Panc1 (cell line): ENCODE measurements at regions not wholly inside any gene's neighbourhood (a gene's known extent, or its start where the extent isn't known, plus 50 kb on each side); places are given as distances from the start of the nearest gene placed in this dataset.

ENCODE experiments used
- POLR2AphosphoS5 ChIP-seq: IDR thresholded peaks from 2 replicates; pipeline ENCODE4 v1.6.1; 2012; ENCODE audit warnings: mild to moderate bottlenecking, low read depth, low read length, moderate library complexity
- REST ChIP-seq, 2 experiments: IDR thresholded peaks; 2 replicates each; pipeline ENCODE4 v1.6.1; 2011 to 2012; ENCODE audit warnings: low read depth in 2 of 2, control low read depth in 1 of 2, low read length in 1 of 2, mild to moderate bottlenecking in 1 of 2, moderate library complexity in 1 of 2; ENCODE audit not compliant: insufficient read depth in 1 of 2
- SIN3A ChIP-seq: IDR thresholded peaks from 2 replicates; pipeline ENCODE4 v1.6.1; 2012; ENCODE audit warnings: low read depth, mild to moderate bottlenecking, low read length, moderate library complexity, borderline replicate concordance; ENCODE audit not compliant: insufficient read depth
- TCF7L2 ChIP-seq: IDR thresholded peaks from 2 replicates; pipeline ENCODE4 v1.6.1; 2011; ENCODE audit warnings: mild to moderate bottlenecking, low read depth, low read length, inconsistent platforms
- TF ChIP-seq, protein P1 (sequence below): fragments of 450-650 bp; IDR thresholded peaks from 2 replicates; pipeline ENCODE4 v1.5.1; 2017; ENCODE audit warnings: mild to moderate bottlenecking

DNA sequence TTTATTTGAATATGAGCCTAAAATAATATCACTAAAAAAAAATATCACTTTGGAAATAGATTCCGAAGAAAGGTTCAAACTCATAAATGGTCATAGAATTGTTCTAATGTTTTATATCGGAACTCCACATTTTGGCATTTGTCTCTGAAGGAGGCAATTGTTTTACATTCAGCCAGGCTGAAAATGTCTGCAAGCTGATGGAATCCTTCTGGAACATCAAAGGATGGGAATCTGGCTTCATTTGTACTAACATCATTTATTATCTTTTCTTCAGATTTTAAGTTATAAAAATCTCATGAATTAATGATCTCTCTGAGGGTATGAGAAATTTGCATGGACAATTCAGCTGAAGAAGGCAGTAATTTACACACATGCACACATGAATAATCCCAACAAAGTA lies 251.4 kb upstream of the RGMA start:
- TF ChIP-seq, protein P1, sequence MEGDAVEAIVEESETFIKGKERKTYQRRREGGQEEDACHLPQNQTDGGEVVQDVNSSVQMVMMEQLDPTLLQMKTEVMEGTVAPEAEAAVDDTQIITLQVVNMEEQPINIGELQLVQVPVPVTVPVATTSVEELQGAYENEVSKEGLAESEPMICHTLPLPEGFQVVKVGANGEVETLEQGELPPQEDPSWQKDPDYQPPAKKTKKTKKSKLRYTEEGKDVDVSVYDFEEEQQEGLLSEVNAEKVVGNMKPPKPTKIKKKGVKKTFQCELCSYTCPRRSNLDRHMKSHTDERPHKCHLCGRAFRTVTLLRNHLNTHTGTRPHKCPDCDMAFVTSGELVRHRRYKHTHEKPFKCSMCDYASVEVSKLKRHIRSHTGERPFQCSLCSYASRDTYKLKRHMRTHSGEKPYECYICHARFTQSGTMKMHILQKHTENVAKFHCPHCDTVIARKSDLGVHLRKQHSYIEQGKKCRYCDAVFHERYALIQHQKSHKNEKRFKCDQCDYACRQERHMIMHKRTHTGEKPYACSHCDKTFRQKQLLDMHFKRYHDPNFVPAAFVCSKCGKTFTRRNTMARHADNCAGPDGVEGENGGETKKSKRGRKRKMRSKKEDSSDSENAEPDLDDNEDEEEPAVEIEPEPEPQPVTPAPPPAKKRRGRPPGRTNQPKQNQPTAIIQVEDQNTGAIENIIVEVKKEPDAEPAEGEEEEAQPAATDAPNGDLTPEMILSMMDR: no peak
- TF ChIP-seq REST (IDR thresholded peaks at IDR 0.05; ENCODE audit: insufficient read depth in 1 of 2, low read depth in 2 of 2, low read length in 1 of 2) (no peak), POLR2AphosphoS5 (no peak), SIN3A (no peak), TCF7L2 (no peak)
